CD14-positive monocyte (primary cell): ENCODE measurements at regions not wholly inside any gene's neighbourhood (a gene's known extent, or its start where the extent isn't known, plus 50 kb on each side); places are given as distances from the start of the nearest gene placed in this dataset.

Source experiments
- DNase-seq, 3 donors: peaks; one replicate each; pipeline ENCODE4 v3.0.0-alpha.2; 2011 to 2022
- H2AFZ ChIP-seq: 2 replicates; pipeline ENCODE4 v1.6.0; 2012; ENCODE audit warnings: mild to moderate bottlenecking, low read depth, low read length, inconsistent platforms; ENCODE audit not compliant: insufficient read depth, poor library complexity, severe bottlenecking
- H3K27ac ChIP-seq, 2 donors: 1 replicate in 1 of 2; 2 replicates in 1 of 2; pipeline ENCODE4 v1.5.1; 2012 to 2013; ENCODE audit warnings: low read length in 2 of 2, control low read depth in 1 of 2, inconsistent platforms in 1 of 2, low read depth in 1 of 2, mild to moderate bottlenecking in 1 of 2
- H3K27me3 ChIP-seq, 2 donors: one replicate each; pipeline versions ENCODE4 v1.6.0 to v1.6.1; 2011 to 2013; ENCODE audit warnings: low read length in 2 of 2; ENCODE audit not compliant: control insufficient read depth in 2 of 2, insufficient read depth in 2 of 2
- H3K36me3 ChIP-seq, 2 donors: replicated peaks in 1 of 2; 1 replicate in 1 of 2; 2 replicates in 1 of 2; pipeline versions ENCODE4 v1.5.1 to v1.6.1; 2012 to 2013; ENCODE audit warnings: low read length in 2 of 2, control low read depth in 1 of 2, inconsistent platforms in 1 of 2, mild to moderate bottlenecking in 1 of 2; ENCODE audit not compliant: insufficient read depth in 2 of 2, control insufficient read depth in 1 of 2
- H3K4me1 ChIP-seq, 2 donors: 1 replicate in 1 of 2; 2 replicates in 1 of 2; pipeline versions ENCODE4 v1.5.1 to v1.6.1; 2012 to 2013; ENCODE audit warnings: low read length in 2 of 2, control low read depth in 1 of 2, inconsistent platforms in 1 of 2, mild to moderate bottlenecking in 1 of 2, moderate library complexity in 1 of 2; ENCODE audit not compliant: insufficient read depth in 2 of 2, control insufficient read depth in 1 of 2
- H3K4me2 ChIP-seq: replicated peaks from 2 replicates; pipeline ENCODE3; 2012; ENCODE audit warnings: low read length, moderate library complexity, mild to moderate bottlenecking; ENCODE audit not compliant: poor library complexity, severe bottlenecking; ENCODE audit errors: extremely low read depth
- H3K4me3 ChIP-seq, 3 experiments: fragments of 200-600 bp in 1 of 3; sonication (generic) in 1 of 3; replicated peaks in 1 of 3; 1 replicate in 2 of 3; 2 replicates in 1 of 3; pipeline ENCODE4 v1.5.1; 2011 to 2013; ENCODE audit warnings: low read length in 3 of 3, mild to moderate bottlenecking in 3 of 3, control low read depth in 2 of 3, low read depth in 2 of 3, inconsistent platforms in 1 of 3, moderate library complexity in 1 of 3
- H3K79me2 ChIP-seq: 2 replicates; pipeline ENCODE4 v1.6.0; 2012; ENCODE audit warnings: mild to moderate bottlenecking, control low read depth, inconsistent platforms, low read length, moderate library complexity; ENCODE audit not compliant: insufficient read depth
- H3K9ac ChIP-seq: 2 replicates; pipeline ENCODE4 v1.6.0; 2017; ENCODE audit warnings: low read length, mild to moderate bottlenecking; ENCODE audit not compliant: insufficient read depth, poor library complexity, severe bottlenecking
- H3K9me3 ChIP-seq, 2 donors: replicated peaks in 1 of 2; 1 replicate in 1 of 2; 2 replicates in 1 of 2; pipeline versions ENCODE4 v1.5.1 to v1.6.1; 2012 to 2013; ENCODE audit warnings: low read length in 2 of 2, control low read depth in 1 of 2; ENCODE audit not compliant: control insufficient read depth in 1 of 2, insufficient read depth in 1 of 2
- H4K20me1 ChIP-seq: 2 replicates; pipeline ENCODE4 v1.6.0; 2012; ENCODE audit warnings: mild to moderate bottlenecking, low read length, control low read depth, moderate library complexity; ENCODE audit not compliant: insufficient read depth
- H3K27ac Mint-ChIP-seq, 7 donors: one replicate each; pipeline ENCODE4 v1.8.0; 2020; ENCODE audit warnings: mild to moderate bottlenecking in 7 of 7, mixed read lengths in 7 of 7, moderate library complexity in 6 of 7, inconsistent platforms in 2 of 7
- H3K27me3 Mint-ChIP-seq, 3 donors: one replicate each; pipeline ENCODE4 v1.8.0; 2021 to 2022; ENCODE audit warnings: low read depth in 3 of 3, mild to moderate bottlenecking in 3 of 3, mixed read lengths in 3 of 3, moderate library complexity in 3 of 3, inconsistent platforms in 1 of 3
- H3K36me3 Mint-ChIP-seq, 2 donors: one replicate each; pipeline ENCODE4 v1.8.0; 2020; ENCODE audit warnings: mixed read lengths in 2 of 2, inconsistent platforms in 1 of 2, mild to moderate bottlenecking in 1 of 2
- H3K4me1 Mint-ChIP-seq: one replicate; pipeline ENCODE4 v1.8.0; 2020; ENCODE audit warnings: mild to moderate bottlenecking, mixed read lengths
- H3K4me3 Mint-ChIP-seq, 2 donors: one replicate each; pipeline ENCODE4 v1.8.0; 2020; ENCODE audit warnings: mild to moderate bottlenecking in 2 of 2, mixed read lengths in 2 of 2, moderate library complexity in 1 of 2
- H3K9me3 Mint-ChIP-seq, 7 donors: one replicate each; pipeline ENCODE4 v1.8.0; 2020 to 2022; ENCODE audit warnings: mixed read lengths in 7 of 7, mild to moderate bottlenecking in 6 of 7, moderate library complexity in 6 of 7, inconsistent platforms in 2 of 7
- WGBS: methylation state at CpG from one replicate; pipeline ENCODE4 v1.1.5; 2013; ENCODE audit warnings: missing lambda C conversion rate; ENCODE audit not compliant: insufficient coverage; 5-methylcytosine and 5-hydroxymethylcytosine counted together
- intact Hi-C, 2 donors: fragments of 100-400 bp; cut with micrococcal nuclease; formaldehyde crosslinking; loops; one replicate each; pipeline versions ENCODE4 v1.15.0 to v1.15.1; 2023
- TF ChIP-seq, protein P1 (sequence below): fragments of 200-600 bp; IDR thresholded peaks from one replicate; pipeline ENCODE4 v1.8.0; 2022; ENCODE audit warnings: antibody characterized with exemption, mild to moderate bottlenecking

DNA sequence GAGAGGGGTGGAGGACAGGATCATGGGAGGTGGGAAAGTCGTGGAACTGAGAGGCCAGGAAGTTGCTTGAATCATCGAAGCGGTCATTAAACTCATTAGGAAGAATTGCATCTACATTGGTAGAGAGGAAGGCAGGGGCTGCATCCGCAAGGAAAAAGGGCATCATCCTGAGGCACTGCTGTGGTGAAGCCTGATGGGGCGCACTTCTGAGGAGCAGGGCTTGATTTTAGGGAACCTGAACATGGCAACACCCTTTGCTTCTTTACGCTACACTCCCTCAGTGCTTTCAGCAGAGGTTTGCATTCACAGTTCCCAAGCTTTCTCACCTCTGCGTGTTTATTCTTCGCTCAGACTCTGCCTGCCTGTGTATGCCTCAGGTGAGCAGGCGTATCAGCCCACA lies 352.0 kb upstream of the RAB6C start:
- no peak overlapping the region for H2AFZ ChIP-seq
- Mint-ChIP-seq H3K4me3 (no peak overlapping the region), H3K27ac (no peak overlapping the region), H3K9me3 (peaks cover 2 to 21% (median 10%) of the 10 kb centered on the region in 7 donors), H3K4me1 (no peaks in the 10 kb centered on the region), H3K36me3 (no peaks in the 10 kb centered on the region), H3K27me3 (peaks cover 0 to 3% (median 0%) of the 10 kb centered on the region in 3 donors)
- intact Hi-C loops = no loop called here
- H3K36me3 ChIP-seq = no peaks in the 10 kb centered on the region
- no peak for DNase-seq
- no peak overlapping the region for H3K27ac ChIP-seq
- H3K4me1 ChIP-seq = no peaks in the 10 kb centered on the region
- H3K9ac ChIP-seq = no peak overlapping the region
- TF ChIP-seq, protein P1, sequence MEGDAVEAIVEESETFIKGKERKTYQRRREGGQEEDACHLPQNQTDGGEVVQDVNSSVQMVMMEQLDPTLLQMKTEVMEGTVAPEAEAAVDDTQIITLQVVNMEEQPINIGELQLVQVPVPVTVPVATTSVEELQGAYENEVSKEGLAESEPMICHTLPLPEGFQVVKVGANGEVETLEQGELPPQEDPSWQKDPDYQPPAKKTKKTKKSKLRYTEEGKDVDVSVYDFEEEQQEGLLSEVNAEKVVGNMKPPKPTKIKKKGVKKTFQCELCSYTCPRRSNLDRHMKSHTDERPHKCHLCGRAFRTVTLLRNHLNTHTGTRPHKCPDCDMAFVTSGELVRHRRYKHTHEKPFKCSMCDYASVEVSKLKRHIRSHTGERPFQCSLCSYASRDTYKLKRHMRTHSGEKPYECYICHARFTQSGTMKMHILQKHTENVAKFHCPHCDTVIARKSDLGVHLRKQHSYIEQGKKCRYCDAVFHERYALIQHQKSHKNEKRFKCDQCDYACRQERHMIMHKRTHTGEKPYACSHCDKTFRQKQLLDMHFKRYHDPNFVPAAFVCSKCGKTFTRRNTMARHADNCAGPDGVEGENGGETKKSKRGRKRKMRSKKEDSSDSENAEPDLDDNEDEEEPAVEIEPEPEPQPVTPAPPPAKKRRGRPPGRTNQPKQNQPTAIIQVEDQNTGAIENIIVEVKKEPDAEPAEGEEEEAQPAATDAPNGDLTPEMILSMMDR = no peak
- 95% methylated on average over 9 of the region's 9 CpGs for WGBS
- no peaks in the 10 kb centered on the region for H4K20me1 ChIP-seq
- no peak overlapping the region for H3K4me2 ChIP-seq
- H3K9me3 ChIP-seq = peaks cover 0 to 5% of the 10 kb centered on the region in 2 donors
- H3K79me2 ChIP-seq = no peaks in the 10 kb centered on the region
- no peaks in the 10 kb centered on the region for H3K27me3 ChIP-seq
- H3K4me3 ChIP-seq = no peak overlapping the region

DNA sequence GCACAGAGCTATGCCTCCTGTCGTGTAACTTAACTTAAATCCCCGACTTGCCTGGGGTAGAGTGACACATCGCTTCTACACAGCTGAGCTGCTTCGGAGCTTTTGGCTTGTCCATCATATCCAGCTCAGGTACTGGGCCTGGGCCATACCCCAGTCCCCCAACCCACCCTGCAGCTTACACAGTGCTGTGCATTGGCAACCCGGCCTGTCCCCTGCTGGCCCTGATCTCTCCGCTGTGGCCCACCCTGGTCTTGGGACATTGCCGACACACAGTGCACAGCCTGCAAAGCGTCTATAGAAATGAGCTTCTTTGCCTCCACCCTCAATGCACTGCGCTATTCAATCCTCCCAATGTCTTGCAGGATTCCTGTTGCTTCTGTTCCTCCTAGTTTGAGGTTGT lies 342.8 kb upstream of the RAB6C start:
- 98% methylated on average over 6 of the region's 9 CpGs for WGBS
- no peak for DNase-seq
- no peak overlapping the region for H3K4me3 Mint-ChIP-seq
- H3K36me3 Mint-ChIP-seq = no peaks in the 10 kb centered on the region
- H3K27me3 Mint-ChIP-seq = peaks cover 2 to 3% (median 3%) of the 10 kb centered on the region in 3 donors
- H3K27ac Mint-ChIP-seq = no peak overlapping the region
- H2AFZ ChIP-seq = no peak overlapping the region
- TF ChIP-seq, protein P1 = no peak
- no peaks in the 10 kb centered on the region for H3K9me3 ChIP-seq
- H4K20me1 ChIP-seq = no peaks in the 10 kb centered on the region
- H3K4me3 ChIP-seq = no peak overlapping the region
- intact Hi-C loops = no loop called here
- no peaks in the 10 kb centered on the region for H3K4me1 Mint-ChIP-seq
- H3K36me3 ChIP-seq = no peaks in the 10 kb centered on the region
- no peak overlapping the region for H3K9ac ChIP-seq
- H3K27ac ChIP-seq = no peak overlapping the region
- no peaks in the 10 kb centered on the region for H3K79me2 ChIP-seq
- H3K4me1 ChIP-seq = no peaks in the 10 kb centered on the region
- peaks cover 0 to 6% (median 0%) of the 10 kb centered on the region in 7 donors for H3K9me3 Mint-ChIP-seq
- H3K4me2 ChIP-seq = no peak overlapping the region
- H3K27me3 ChIP-seq = no peaks in the 10 kb centered on the region
